Activated B cell treated with CpG ODN at 0.5 μM for 24 hours (primary cell): ENCODE measurements at regions not wholly inside any gene's neighbourhood (a gene's known extent, or its start where the extent isn't known, plus 50 kb on each side); places are given as distances from the start of the nearest gene placed in this dataset.

Experiments used
- ATAC-seq: fragments of 200-7000 bp; cut with Tn5 transposase; one replicate; pipeline ENCODE4 v1.10.0; 2021; ENCODE audit warnings: low read depth, mild to moderate bottlenecking, moderate library complexity
- CTCF ChIA-PET: fragments of 350-600 bp; sonication (Branson Sonifier 250); formaldehyde crosslinking; loops from one replicate; lab custom pipeline; 2021; ENCODE audit warnings: antibody characterized with exemption; lab: Charles Lee
- POLR2A ChIA-PET: fragments of 350-600 bp; sonication (Branson Sonifier 250); formaldehyde crosslinking; loops from one replicate; lab custom pipeline; 2021; ENCODE audit warnings: antibody characterized with exemption; lab: Charles Lee
- DNase-seq: peaks from one replicate; pipeline ENCODE4 v3.0.0; 2022
- H3K27ac Mint-ChIP-seq: one replicate; pipeline ENCODE4 v1.8.0; 2020; ENCODE audit warnings: mixed read lengths
- H3K27me3 Mint-ChIP-seq: one replicate; pipeline ENCODE4 v1.8.0; 2021; ENCODE audit warnings: mixed read lengths
- H3K36me3 Mint-ChIP-seq: one replicate; pipeline ENCODE4 v1.8.0; 2021; ENCODE audit warnings: low read depth, mixed read lengths
- H3K4me1 Mint-ChIP-seq: one replicate; pipeline ENCODE4 v1.8.0; 2021; ENCODE audit warnings: mixed read lengths
- H3K4me3 Mint-ChIP-seq: one replicate; pipeline ENCODE4 v1.8.0; 2020; ENCODE audit warnings: mild to moderate bottlenecking, mixed read lengths
- H3K9me3 Mint-ChIP-seq: one replicate; pipeline ENCODE4 v1.8.0; 2020; ENCODE audit warnings: mixed read lengths
- intact Hi-C: fragments of 100-400 bp; cut with micrococcal nuclease; formaldehyde crosslinking; loops from one replicate; pipeline ENCODE4 v1.15.1; 2024
- TF ChIP-seq, protein P1 (sequence below): fragments of 200-600 bp; IDR thresholded peaks from one replicate; pipeline ENCODE4 v1.8.0; 2022; ENCODE audit warnings: antibody characterized with exemption, mild to moderate bottlenecking

DNA sequence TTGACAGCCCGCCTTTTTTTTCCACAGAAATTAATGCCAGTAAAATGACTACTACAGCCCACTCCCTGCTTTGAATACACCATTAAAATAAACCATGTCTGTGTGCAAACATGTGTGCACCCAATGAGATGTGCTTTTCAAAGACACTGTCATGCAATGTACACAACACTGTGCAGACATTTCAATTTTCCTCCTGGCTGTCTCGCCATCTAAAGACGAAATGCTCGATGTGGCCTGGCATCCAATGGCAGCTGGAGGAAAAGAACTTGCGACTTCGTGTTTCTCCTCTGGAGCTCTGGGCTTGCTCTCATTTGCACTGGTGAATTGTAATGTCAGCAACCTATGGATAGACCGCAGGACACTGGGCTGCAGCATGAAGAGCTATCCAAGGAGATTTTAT, 147.0 kb upstream of the NAV2 start:
- ChIA-PET POLR2A (no interaction called here), CTCF (interaction anchor here (1.0 to 3.8 kb wide), 6 partner anchors 8 to 338 kb away, joined by 3 to 25 read pairs (median 4); no protein-coding TSS in a partner anchor)

GRCh38 chr11:19562156-19562555, 150.5 kb upstream of the NAV2 start:
- POLR2A ChIA-PET = no interaction called here
- ATAC-seq = no peak
- no peak for DNase-seq
- Mint-ChIP-seq H3K27ac (no peak overlapping the region), H3K9me3 (no peaks in the 10 kb centered on the region), H3K4me1 (no peaks in the 10 kb centered on the region), H3K36me3 (no peaks in the 10 kb centered on the region), H3K27me3 (peaks cover 16% of the 10 kb centered on the region), H3K4me3 (no peak overlapping the region)
- TF ChIP-seq, protein P1, sequence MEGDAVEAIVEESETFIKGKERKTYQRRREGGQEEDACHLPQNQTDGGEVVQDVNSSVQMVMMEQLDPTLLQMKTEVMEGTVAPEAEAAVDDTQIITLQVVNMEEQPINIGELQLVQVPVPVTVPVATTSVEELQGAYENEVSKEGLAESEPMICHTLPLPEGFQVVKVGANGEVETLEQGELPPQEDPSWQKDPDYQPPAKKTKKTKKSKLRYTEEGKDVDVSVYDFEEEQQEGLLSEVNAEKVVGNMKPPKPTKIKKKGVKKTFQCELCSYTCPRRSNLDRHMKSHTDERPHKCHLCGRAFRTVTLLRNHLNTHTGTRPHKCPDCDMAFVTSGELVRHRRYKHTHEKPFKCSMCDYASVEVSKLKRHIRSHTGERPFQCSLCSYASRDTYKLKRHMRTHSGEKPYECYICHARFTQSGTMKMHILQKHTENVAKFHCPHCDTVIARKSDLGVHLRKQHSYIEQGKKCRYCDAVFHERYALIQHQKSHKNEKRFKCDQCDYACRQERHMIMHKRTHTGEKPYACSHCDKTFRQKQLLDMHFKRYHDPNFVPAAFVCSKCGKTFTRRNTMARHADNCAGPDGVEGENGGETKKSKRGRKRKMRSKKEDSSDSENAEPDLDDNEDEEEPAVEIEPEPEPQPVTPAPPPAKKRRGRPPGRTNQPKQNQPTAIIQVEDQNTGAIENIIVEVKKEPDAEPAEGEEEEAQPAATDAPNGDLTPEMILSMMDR = no peak
- CTCF ChIA-PET = interaction anchor here (1.6 kb wide), 1 partner anchor 570 kb away, joined by 3 read pairs; no protein-coding TSS in a partner anchor
- intact Hi-C loops = loop anchor here (5.0 to 10.0 kb wide), 2 partner anchors 550 to 793 kb away; no protein-coding TSS in a partner anchor

More for the DNA sequence above, 147.0 kb upstream of the NAV2 start:
- no peak for DNase-seq
- ATAC-seq = no peak
- Mint-ChIP-seq H3K36me3 (no peaks in the 10 kb centered on the region), H3K27me3 (peaks cover 11% of the 10 kb centered on the region), H3K4me3 (no peak overlapping the region), H3K27ac (no peak overlapping the region), H3K4me1 (no peaks in the 10 kb centered on the region), H3K9me3 (peaks cover under 1% of the 10 kb centered on the region)
- TF ChIP-seq, protein P1 = no peak
- intact Hi-C loops = loop anchor here (2.0 to 10.0 kb wide), 2 partner anchors 235 to 789 kb away; no protein-coding TSS in a partner anchor

- TF ChIP-seq, protein P1 = no peak
- intact Hi-C loops = loop anchor here (5.0 to 10.0 kb wide), 2 partner anchors 551 to 794 kb away; no protein-coding TSS in a partner anchor
- H3K4me3 Mint-ChIP-seq = no peak overlapping the region
- no peak overlapping the region for H3K27ac Mint-ChIP-seq
- H3K4me1 Mint-ChIP-seq = no peaks in the 10 kb centered on the region
- H3K36me3 Mint-ChIP-seq = no peaks in the 10 kb centered on the region
- ChIA-PET POLR2A (interaction anchor here (0.5 kb wide), 1 partner anchor 32 kb away, joined by 3 read pairs; no protein-coding TSS in a partner anchor), CTCF (interaction anchor here (1.2 to 1.8 kb wide), 5 partner anchors 8 to 490 kb away, joined by 3 to 9 read pairs (median 4); no protein-coding TSS in a partner anchor)
- H3K9me3 Mint-ChIP-seq = no peaks in the 10 kb centered on the region
- ATAC-seq (no peak), DNase-seq (no peak)
- H3K27me3 Mint-ChIP-seq = peaks cover 16% of the 10 kb centered on the region
These were observed 151.6 kb upstream of the NAV2 start for GRCh38 chr11:19561011-19561410.

DNA sequence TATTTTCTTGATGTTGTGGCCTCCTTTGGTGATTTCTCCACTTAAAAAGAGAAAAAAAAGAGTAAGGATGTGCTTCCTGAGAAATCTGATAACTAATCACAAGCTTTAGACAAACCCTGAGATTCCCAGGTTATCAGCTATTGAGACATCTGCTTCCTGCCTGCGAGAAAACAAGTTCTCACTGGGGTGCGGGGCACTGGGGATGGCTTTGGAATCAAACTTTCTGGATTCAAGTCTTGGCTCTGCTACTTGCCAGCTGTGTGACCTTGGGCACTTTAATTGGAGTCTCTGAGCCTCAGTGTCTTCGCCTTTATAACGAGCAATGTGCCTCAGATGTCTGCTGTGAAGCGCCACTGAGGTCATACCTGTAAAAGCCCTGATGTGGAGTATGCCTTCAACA, 152.5 kb upstream of the NAV2 start:
- H3K9me3 Mint-ChIP-seq = no peaks in the 10 kb centered on the region
- H3K4me3 Mint-ChIP-seq = no peak overlapping the region
- POLR2A ChIA-PET = interaction anchor here (0.5 kb wide), 1 partner anchor 31 kb away, joined by 3 read pairs; no protein-coding TSS in a partner anchor
- H3K36me3 Mint-ChIP-seq = no peaks in the 10 kb centered on the region
- peaks cover 15% of the 10 kb centered on the region for H3K27me3 Mint-ChIP-seq
- CTCF ChIA-PET = interaction anchor here (1.1 to 3.1 kb wide), 8 partner anchors 9 to 489 kb away, joined by 3 to 9 read pairs (median 4); no protein-coding TSS in a partner anchor
- no peak for DNase-seq
- intact Hi-C loops = loop anchor here (5.0 to 10.0 kb wide), 2 partner anchors 552 to 795 kb away; no protein-coding TSS in a partner anchor
- H3K4me1 Mint-ChIP-seq = no peaks in the 10 kb centered on the region
- TF ChIP-seq, protein P1 = no peak
- no peak for ATAC-seq
- H3K27ac Mint-ChIP-seq = no peak overlapping the region

GRCh38 chr11:19559746-19560145, 152.9 kb upstream of the NAV2 start:
- Mint-ChIP-seq H3K36me3 (no peaks in the 10 kb centered on the region), H3K9me3 (no peaks in the 10 kb centered on the region), H3K27ac (no peak overlapping the region), H3K4me1 (no peaks in the 10 kb centered on the region), H3K27me3 (peaks cover 14% of the 10 kb centered on the region), H3K4me3 (no peak overlapping the region)
- DNase-seq = no peak
- CTCF ChIA-PET = interaction anchor here (1.1 to 3.1 kb wide), 9 partner anchors 9 to 489 kb away, joined by 3 to 9 read pairs (median 4); no protein-coding TSS in a partner anchor
- TF ChIP-seq, protein P1 = no peak
- intact Hi-C loops = loop anchor here (5.0 to 10.0 kb wide), 3 partner anchors 395 to 795 kb away; no protein-coding TSS in a partner anchor
- no peak for ATAC-seq
- POLR2A ChIA-PET = no interaction called here
